Effector memory CD4-positive, alpha-beta T cell (primary cell): ENCODE measurements at regions not wholly inside any gene's neighbourhood (a gene's known extent, or its start where the extent isn't known, plus 50 kb on each side); places are given as distances from the start of the nearest gene placed in this dataset.

Source experiments
- DNase-seq, 3 donors: peaks; one replicate each; pipeline ENCODE4 v3.0.0-alpha.2; 2020
- H3K27ac ChIP-seq: 2 replicates; pipeline ENCODE4 v1.7.0; 2013; ENCODE audit warnings: mild to moderate bottlenecking, low read length, moderate library complexity; ENCODE audit not compliant: insufficient read depth, poor library complexity, severe bottlenecking
- H3K27me3 ChIP-seq: replicated peaks from 2 replicates; pipeline ENCODE4 v1.7.0; 2013; ENCODE audit warnings: mild to moderate bottlenecking, low read length; ENCODE audit not compliant: insufficient read depth, control insufficient read depth, poor library complexity, severe bottlenecking
- H3K36me3 ChIP-seq: 2 replicates; pipeline ENCODE4 v1.7.0; 2013; ENCODE audit warnings: mild to moderate bottlenecking, low read length, moderate library complexity; ENCODE audit not compliant: control insufficient read depth, insufficient read depth
- H3K4me1 ChIP-seq: 2 replicates; pipeline ENCODE4 v1.7.0; 2013; ENCODE audit warnings: low read length, mild to moderate bottlenecking; ENCODE audit not compliant: control insufficient read depth, insufficient read depth, poor library complexity, severe bottlenecking
- H3K4me3 ChIP-seq: 2 replicates; pipeline ENCODE4 v1.7.0; 2013; ENCODE audit warnings: low read length, low read depth, mild to moderate bottlenecking; ENCODE audit not compliant: insufficient read depth, poor library complexity, severe bottlenecking
- H3K9me3 ChIP-seq: 2 replicates; pipeline ENCODE4 v1.7.0; 2013; ENCODE audit warnings: mild to moderate bottlenecking, low read length, moderate library complexity; ENCODE audit not compliant: control insufficient read depth

DNA sequence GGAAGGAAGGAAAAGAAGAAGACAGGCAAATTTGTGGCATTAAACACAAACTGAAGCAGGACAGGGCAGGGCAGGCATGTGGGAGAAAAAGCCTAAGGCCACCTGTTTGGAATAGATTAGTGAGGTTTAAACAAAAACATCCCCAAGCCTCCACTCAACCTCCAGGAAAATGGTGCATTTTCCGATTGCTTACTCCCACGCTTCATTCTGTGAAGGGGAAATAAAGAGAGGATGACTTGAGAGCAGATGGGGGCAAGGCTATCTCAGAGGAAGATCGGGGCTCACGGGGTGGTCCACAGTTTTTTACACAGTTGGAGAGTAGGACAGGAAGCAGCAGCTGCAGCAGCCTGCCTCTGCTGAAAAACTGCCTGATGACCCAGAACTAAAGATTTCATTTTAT is 250.9 kb downstream of the DUSP6 start:
- Histone ChIP-seq H3K4me3 (no peak overlapping the region), H3K4me1 (no peaks in the 10 kb centered on the region), H3K27me3 (no peaks in the 10 kb centered on the region), H3K9me3 (no peaks in the 10 kb centered on the region), H3K27ac (no peak overlapping the region), H3K36me3 (no peaks in the 10 kb centered on the region)
- no peak for DNase-seq

GRCh38 chr12:89098441-89099112 is 253.7 kb downstream of the DUSP6 start:
- Histone ChIP-seq H3K36me3 (no peaks in the 10 kb centered on the region), H3K27me3 (no peaks in the 10 kb centered on the region), H3K9me3 (no peaks in the 10 kb centered on the region), H3K4me3 (no peak overlapping the region), H3K27ac (no peak overlapping the region), H3K4me1 (no peaks in the 10 kb centered on the region)
- DNase-seq: no peak

- no peak for DNase-seq
- no peaks in the 10 kb centered on the region for H3K9me3 ChIP-seq
- H3K36me3 ChIP-seq: no peaks in the 10 kb centered on the region
- no peaks in the 10 kb centered on the region for H3K27me3 ChIP-seq
- H3K27ac ChIP-seq: no peak overlapping the region
- H3K4me1 ChIP-seq: no peaks in the 10 kb centered on the region
- H3K4me3 ChIP-seq: no peak overlapping the region
These were observed 260.0 kb downstream of the DUSP6 start for GRCh38 chr12:89092297-89092696.

DNA sequence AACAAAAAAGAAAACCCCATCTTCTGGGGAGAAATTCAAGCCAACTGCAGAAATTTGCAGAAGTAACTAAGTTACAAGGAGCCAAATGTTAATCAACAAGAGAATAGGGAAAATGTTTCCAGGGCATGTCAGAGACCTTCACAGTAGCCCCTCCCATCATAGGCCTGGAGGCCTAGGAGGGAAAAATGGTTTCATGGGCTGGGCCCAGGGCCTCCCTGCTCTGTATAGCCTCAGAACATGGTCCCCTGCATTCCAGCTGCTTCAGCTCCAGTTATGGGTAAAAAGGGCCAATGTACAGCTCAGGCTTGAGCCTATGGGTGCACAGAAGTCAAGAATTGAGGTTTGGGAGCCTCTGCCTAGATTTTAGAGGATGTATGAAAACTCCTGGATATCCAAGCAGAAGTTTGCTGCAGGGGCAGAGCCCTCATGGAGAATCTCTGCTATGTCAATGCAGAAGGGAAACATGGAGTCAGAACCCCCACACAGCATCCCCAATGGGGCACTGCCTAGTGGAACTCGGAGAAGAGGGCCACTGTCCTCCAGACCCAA is 260.9 kb downstream of the DUSP6 start:
- no peaks in the 10 kb centered on the region for H3K4me1 ChIP-seq
- DNase-seq: no peak
- no peak overlapping the region for H3K4me3 ChIP-seq
- H3K36me3 ChIP-seq: no peaks in the 10 kb centered on the region
- no peak overlapping the region for H3K27ac ChIP-seq
- H3K9me3 ChIP-seq: no peaks in the 10 kb centered on the region
- no peaks in the 10 kb centered on the region for H3K27me3 ChIP-seq

DNA sequence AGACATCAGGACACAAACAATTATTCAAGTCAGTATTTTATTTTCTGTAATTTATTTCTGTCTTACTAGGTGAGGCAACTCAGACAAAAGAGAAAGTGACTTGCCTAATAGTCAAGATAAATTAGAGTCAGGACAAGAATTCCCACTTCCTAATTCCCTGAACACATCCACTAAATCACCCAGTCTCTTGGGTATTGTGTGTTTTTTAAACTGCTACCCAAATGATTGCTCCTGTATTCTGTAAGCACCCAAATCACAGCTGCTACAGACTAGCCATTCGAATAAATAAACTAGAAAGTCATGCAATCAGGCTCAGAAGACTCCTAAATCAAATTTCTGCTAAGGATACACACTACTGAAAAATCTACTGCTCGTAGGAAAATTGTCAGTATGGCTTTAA is 263.0 kb downstream of the DUSP6 start:
- H3K4me1 ChIP-seq: no peaks in the 10 kb centered on the region

DNA sequence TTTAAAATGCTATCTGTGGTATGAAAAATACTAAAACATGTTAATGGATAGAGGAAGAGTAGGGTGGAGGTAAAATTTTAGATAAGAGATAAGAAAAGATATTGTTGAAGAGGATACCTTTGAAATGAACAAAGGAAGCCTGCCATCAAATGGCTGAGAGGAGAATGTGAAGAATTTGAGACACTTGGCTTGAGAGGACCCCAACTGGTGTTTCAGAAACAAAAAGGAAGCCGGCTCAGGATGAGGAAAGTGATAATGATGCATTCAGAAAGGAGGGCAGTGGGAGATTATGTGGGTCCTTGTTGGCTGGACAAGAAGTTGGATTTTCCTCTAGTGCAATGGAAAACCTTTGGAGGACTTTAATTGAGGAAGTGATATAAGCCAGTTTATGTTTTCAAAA is 264.4 kb downstream of the DUSP6 start:
- Histone ChIP-seq H3K27me3 (no peaks in the 10 kb centered on the region), H3K9me3 (no peaks in the 10 kb centered on the region), H3K36me3 (no peaks in the 10 kb centered on the region), H3K27ac (no peak overlapping the region), H3K4me3 (no peak overlapping the region), H3K4me1 (no peaks in the 10 kb centered on the region)
- no peak for DNase-seq

More for the DNA sequence above, 263.0 kb downstream of the DUSP6 start:
- H3K36me3 ChIP-seq: no peaks in the 10 kb centered on the region
- DNase-seq: no peak
- no peaks in the 10 kb centered on the region for H3K9me3 ChIP-seq
- H3K27ac ChIP-seq: no peak overlapping the region
- H3K4me3 ChIP-seq: no peak overlapping the region
- no peaks in the 10 kb centered on the region for H3K27me3 ChIP-seq

DNA sequence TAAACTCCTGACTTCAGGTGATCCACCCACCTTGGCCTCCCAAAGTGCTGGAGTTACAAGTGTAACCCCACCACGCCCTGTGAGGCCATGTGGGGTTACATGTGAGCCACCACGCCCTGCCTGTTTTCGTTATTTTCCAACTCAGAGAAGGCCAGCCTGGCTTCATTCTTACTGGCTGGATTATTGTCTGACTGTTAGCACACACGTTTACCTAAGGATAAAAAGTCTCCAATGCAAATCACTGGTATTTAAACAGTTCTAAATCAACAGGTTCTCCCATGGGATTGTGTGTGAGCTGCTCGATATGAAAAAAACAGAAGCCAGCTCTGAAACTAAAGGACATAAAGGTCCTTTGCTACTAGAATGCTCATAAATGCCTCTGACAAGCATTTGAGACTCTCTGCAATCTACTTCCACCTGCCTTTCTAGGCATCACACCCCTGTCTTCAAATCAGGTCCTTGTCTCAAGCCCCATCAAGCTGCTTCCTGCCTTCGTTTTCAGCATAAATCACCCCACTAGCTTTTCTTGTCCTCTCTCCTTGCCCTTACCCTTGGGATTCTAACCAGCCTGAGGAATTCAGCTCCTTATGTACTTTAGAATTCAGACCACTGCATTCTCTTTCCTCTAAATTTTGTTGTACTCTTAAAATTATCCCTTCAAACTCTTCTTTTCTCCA is 265.0 kb downstream of the DUSP6 start:
- H3K9me3 ChIP-seq: no peaks in the 10 kb centered on the region
- no peak overlapping the region for H3K27ac ChIP-seq
- H3K4me1 ChIP-seq: no peaks in the 10 kb centered on the region
- H3K27me3 ChIP-seq: no peaks in the 10 kb centered on the region
- no peak for DNase-seq
- no peaks in the 10 kb centered on the region for H3K36me3 ChIP-seq
- H3K4me3 ChIP-seq: no peak overlapping the region

DNA sequence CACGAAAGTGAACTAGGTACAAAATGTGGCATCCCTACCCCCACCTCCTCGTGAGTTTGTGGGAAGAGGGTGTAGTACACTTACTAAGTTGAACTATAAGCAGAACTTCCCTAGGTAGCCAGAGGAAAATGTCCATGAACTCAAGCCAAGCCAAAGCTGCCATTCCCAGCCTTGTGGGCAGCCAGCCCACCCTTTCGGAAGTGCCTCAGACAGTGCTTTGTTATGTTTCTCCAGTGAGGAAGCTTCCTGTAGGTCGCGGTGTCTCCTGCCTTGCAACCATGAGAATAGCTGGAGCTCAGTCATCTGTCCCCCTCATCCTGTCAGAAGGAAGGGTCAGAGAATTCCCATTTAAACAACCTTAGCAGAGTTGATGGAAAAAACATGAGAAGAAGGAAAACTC is 266.9 kb downstream of the DUSP6 start:
- Histone ChIP-seq H3K36me3 (no peaks in the 10 kb centered on the region), H3K4me1 (no peaks in the 10 kb centered on the region), H3K27me3 (no peaks in the 10 kb centered on the region), H3K4me3 (no peak overlapping the region), H3K27ac (no peak overlapping the region), H3K9me3 (no peaks in the 10 kb centered on the region)
- DNase-seq: no peak

- Histone ChIP-seq H3K9me3 (no peaks in the 10 kb centered on the region), H3K4me1 (no peaks in the 10 kb centered on the region), H3K27ac (no peak overlapping the region), H3K36me3 (no peaks in the 10 kb centered on the region), H3K4me3 (no peak overlapping the region), H3K27me3 (no peaks in the 10 kb centered on the region)
- no peak for DNase-seq
These were observed 267.6 kb downstream of the DUSP6 start for GRCh38 chr12:89084751-89085150.

- Histone ChIP-seq H3K4me3 (no peak overlapping the region), H3K27ac (no peak overlapping the region), H3K4me1 (no peaks in the 10 kb centered on the region), H3K9me3 (no peaks in the 10 kb centered on the region), H3K27me3 (no peaks in the 10 kb centered on the region), H3K36me3 (no peaks in the 10 kb centered on the region)
- no peak for DNase-seq
These were observed 268.8 kb downstream of the DUSP6 start for GRCh38 chr12:89083491-89083890.
